Endothelial cell of hepatic sinusoid (primary cell): ENCODE measurements at regions not wholly inside any gene's neighbourhood (a gene's known extent, or its start where the extent isn't known, plus 50 kb on each side); places are given as distances from the start of the nearest gene placed in this dataset.

Source experiments
- in situ Hi-C: cut with HindIII; loops from 2 replicates; pipeline ENCODE4 v1.10.0; 2017; ENCODE audit warnings: low sequenced_read_pairs

GRCh38 chr1:79109445-79109844, 102.9 kb upstream of the ADGRL4 start:
- in situ Hi-C loops, result loop anchor here (10.0 kb wide), 1 partner anchor 245 kb away; no protein-coding TSS in a partner anchor

GRCh38 chr1:79105500-79105899, 99.0 kb upstream of the ADGRL4 start:
- in situ Hi-C loops, result loop anchor here (10.0 kb wide), 1 partner anchor 241 kb away; no protein-coding TSS in a partner anchor

GRCh38 chr1:79104617-79105016, 98.1 kb upstream of the ADGRL4 start:
- in situ Hi-C loops, result loop anchor here (10.0 kb wide), 1 partner anchor 240 kb away; no protein-coding TSS in a partner anchor

GRCh38 chr1:79100385-79100784, 93.9 kb upstream of the ADGRL4 start:
- in situ Hi-C loops, result loop anchor here (10.0 kb wide), 1 partner anchor 236 kb away; no protein-coding TSS in a partner anchor

- in situ Hi-C loops, result no loop called here
Observed at GRCh38 chr1:79090985-79091384, 84.5 kb upstream of the ADGRL4 start.

- in situ Hi-C loops, result no loop called here
Observed at GRCh38 chr1:79089946-79090345, 83.4 kb upstream of the ADGRL4 start.

- in situ Hi-C loops, result no loop called here
Observed at GRCh38 chr1:79082233-79082632, 75.7 kb upstream of the ADGRL4 start.

- in situ Hi-C loops, result no loop called here
Observed at GRCh38 chr1:79079770-79080169, 73.2 kb upstream of the ADGRL4 start.

GRCh38 chr1:79074975-79075374, 68.4 kb upstream of the ADGRL4 start:
- in situ Hi-C loops, result no loop called here

GRCh38 chr1:79069828-79070227, 63.3 kb upstream of the ADGRL4 start:
- in situ Hi-C loops, result no loop called here

GRCh38 chr1:79059341-79059740, 52.8 kb upstream of the ADGRL4 start:
- in situ Hi-C loops, result no loop called here
